A673 (cell line): ENCODE measurements at regions not wholly inside any gene's neighbourhood (a gene's known extent, or its start where the extent isn't known, plus 50 kb on each side); places are given as distances from the start of the nearest gene placed in this dataset.

Experiments
- BruUV-seq: library from RNA; stranded (reverse); fragments of 400-500 nt; replicated peaks from 2 replicates; lab custom pipeline; 2021; lab: Mats Ljungman, UMichigan
- CTCF ChIA-PET: fragments of 300-600 bp; sonication (Branson Sonifier 250); formaldehyde crosslinking; loops from one replicate; lab custom pipeline; 2022; ENCODE audit warnings: antibody characterized with exemption; lab: Charles Lee
- POLR2A ChIA-PET: fragments of 300-600 bp; sonication (Branson Sonifier 250); formaldehyde crosslinking; loops from one replicate; lab custom pipeline; 2022; ENCODE audit warnings: antibody characterized with exemption; ENCODE audit not compliant: low non-redundant PET; lab: Charles Lee
- DNase-seq: peaks from one replicate; pipeline ENCODE4 v3.0.0-alpha.2; 2015; ENCODE audit warnings: low spot score
- H3K27ac ChIP-seq: fragments of 200-600 bp; sonication (generic); 2 replicates; pipeline ENCODE4 v1.5.1; 2016; ENCODE audit warnings: mixed run types, low read depth, mild to moderate bottlenecking, mixed read lengths, antibody characterized with exemption, low read length; ENCODE audit not compliant: poor library complexity, severe bottlenecking
- H3K27me3 ChIP-seq: fragments of 200-600 bp; sonication (generic); replicated peaks from 2 replicates; pipeline ENCODE4 v1.6.1; 2017; ENCODE audit warnings: mixed run types, low read depth, mild to moderate bottlenecking, mixed read lengths, antibody characterized with exemption, low read length; ENCODE audit not compliant: insufficient read depth, poor library complexity
- H3K36me3 ChIP-seq: fragments of 200-600 bp; sonication (generic); 2 replicates; pipeline ENCODE4 v1.6.1; 2016; ENCODE audit warnings: mixed run types, mild to moderate bottlenecking, mixed read lengths, antibody characterized with exemption, low read length; ENCODE audit not compliant: insufficient read depth, poor library complexity, severe bottlenecking
- H3K4me1 ChIP-seq: fragments of 200-600 bp; sonication (generic); 2 replicates; pipeline ENCODE4 v1.6.1; 2017; ENCODE audit warnings: mixed run types, mild to moderate bottlenecking, mixed read lengths, antibody characterized with exemption, low read length; ENCODE audit not compliant: insufficient read depth, poor library complexity, severe bottlenecking
- H3K4me3 ChIP-seq: fragments of 200-600 bp; sonication (generic); 2 replicates; pipeline ENCODE4 v1.5.1; 2016; ENCODE audit warnings: low read depth, mixed run types, mild to moderate bottlenecking, mixed read lengths, low read length; ENCODE audit not compliant: poor library complexity, severe bottlenecking
- H3K9me3 ChIP-seq: fragments of 200-600 bp; sonication (generic); 2 replicates; pipeline ENCODE4 v1.6.1; 2016; ENCODE audit warnings: mixed run types, low read depth, mild to moderate bottlenecking, mixed read lengths, antibody characterized with exemption, low read length; ENCODE audit not compliant: poor library complexity, severe bottlenecking
- CTCF ChIP-seq: fragments of 300-800, 200-600 bp; sonication (generic); conservative IDR thresholded peaks from 2 replicates; pipeline ENCODE4 v1.5.1; 2017; ENCODE audit warnings: low read depth, mild to moderate bottlenecking, antibody characterized with exemption, low read length, moderate library complexity, mixed read lengths
- EZH2 ChIP-seq: fragments of 200-600 bp; sonication (generic); IDR thresholded peaks from 2 replicates; pipeline ENCODE4 v1.6.1; 2017; ENCODE audit warnings: borderline replicate concordance, low read depth, mild to moderate bottlenecking, mixed read lengths, antibody characterized with exemption, low read length; ENCODE audit not compliant: poor library complexity, severe bottlenecking
- intact Hi-C: fragments of 100-400 bp; cut with micrococcal nuclease; formaldehyde crosslinking; loops from one replicate; pipeline ENCODE4 v1.10.0; 2022; ENCODE audit not compliant: unreplicated experiment

- no peaks in the 10 kb centered on the region for H3K4me1 ChIP-seq
- no TSS peak for BruUV-seq
- no peaks in the 10 kb centered on the region for H3K36me3 ChIP-seq
- intact Hi-C loops = no loop called here
- no peaks in the 10 kb centered on the region for H3K9me3 ChIP-seq
- no peak for DNase-seq
- POLR2A ChIA-PET = no interaction called here
- TF ChIP-seq CTCF (no peak), EZH2 (no peak)
- no peak overlapping the region for H3K4me3 ChIP-seq
- CTCF ChIA-PET = no interaction called here
- H3K27ac ChIP-seq = no peak overlapping the region
- H3K27me3 ChIP-seq = no peaks in the 10 kb centered on the region
Measured at GRCh38 chr5:162886717-162887116, 550.7 kb upstream of the CCNG1 start.

GRCh38 chr5:162888268-162888667, 549.1 kb upstream of the CCNG1 start:
- no peaks in the 10 kb centered on the region for H3K27me3 ChIP-seq
- H3K4me3 ChIP-seq = no peak overlapping the region
- ChIA-PET POLR2A (no interaction called here), CTCF (no interaction called here)
- H3K36me3 ChIP-seq = no peaks in the 10 kb centered on the region
- no peak for DNase-seq
- H3K4me1 ChIP-seq = no peaks in the 10 kb centered on the region
- no peak overlapping the region for H3K27ac ChIP-seq
- no TSS peak for BruUV-seq
- TF ChIP-seq CTCF (no peak), EZH2 (no peak)
- intact Hi-C loops = no loop called here
- no peaks in the 10 kb centered on the region for H3K9me3 ChIP-seq

- CTCF ChIA-PET = no interaction called here
- intact Hi-C loops = no loop called here
- TF ChIP-seq EZH2 = no peak
- H3K27ac ChIP-seq = no peak overlapping the region
- no peaks in the 10 kb centered on the region for H3K9me3 ChIP-seq
- H3K4me3 ChIP-seq = no peak overlapping the region
- POLR2A ChIA-PET = no interaction called here
- H3K36me3 ChIP-seq = no peaks in the 10 kb centered on the region
- no TSS peak for BruUV-seq
- H3K4me1 ChIP-seq = no peaks in the 10 kb centered on the region
- no peaks in the 10 kb centered on the region for H3K27me3 ChIP-seq
- DNase-seq = no peak
Measured at GRCh38 chr5:162911873-162912272, 525.5 kb upstream of the CCNG1 start.

GRCh38 chr5:162916368-162916767, 521.0 kb upstream of the CCNG1 start:
- BruUV-seq = no TSS peak
- no peaks in the 10 kb centered on the region for H3K9me3 ChIP-seq
- no peaks in the 10 kb centered on the region for H3K27me3 ChIP-seq
- POLR2A ChIA-PET = no interaction called here
- CTCF ChIA-PET = no interaction called here
- no peak overlapping the region for H3K4me3 ChIP-seq
- intact Hi-C loops = no loop called here
- DNase-seq = no peak
- H3K4me1 ChIP-seq = no peaks in the 10 kb centered on the region
- no peak overlapping the region for H3K27ac ChIP-seq
- TF ChIP-seq EZH2 (no peak), CTCF (no peak)
- H3K36me3 ChIP-seq = no peaks in the 10 kb centered on the region
